GM12873 (cell line): ENCODE measurements at regions not wholly inside any gene's neighbourhood (a gene's known extent, or its start where the extent isn't known, plus 50 kb on each side); places are given as distances from the start of the nearest gene placed in this dataset.

ENCODE experiments used
- CTCF ChIP-seq: IDR thresholded peaks from 2 replicates; pipeline ENCODE4 v1.5.1; 2012; ENCODE audit warnings: low read depth, mild to moderate bottlenecking, moderate library complexity, low read length, control low read depth; ENCODE audit not compliant: insufficient read depth; ENCODE audit errors: missing control alignments

GRCh38 chr20:51076786-51077685 lies 54.1 kb upstream of the KCNG1 start:
- TF ChIP-seq CTCF: no peak

- TF ChIP-seq CTCF: no peak
Measured at GRCh38 chr20:51074062-51074461, 51.2 kb upstream of the KCNG1 start.
